A549 (cell line): ENCODE measurements at regions not wholly inside any gene's neighbourhood (a gene's known extent, or its start where the extent isn't known, plus 50 kb on each side); places are given as distances from the start of the nearest gene placed in this dataset.

ENCODE experiments used
- ATAC-seq, 2 experiments: fragments of 200-7000 bp in 1 of 2; fragments of >200 bp in 1 of 2; cut with Nextera tagmentation in 1 of 2; cut with Tn5 transposase in 1 of 2; 3 replicates each; pipeline versions ENCODE4 v1.8.0 to v1.9.1; 2018 to 2020; ENCODE audit warnings: mild to moderate bottlenecking in 1 of 2, moderate library complexity in 1 of 2
- CTCF ChIA-PET: fragments of 300-600 bp; sonication (Branson Sonifier 250); formaldehyde crosslinking; extraction: SDS; loops from one replicate; lab custom pipeline; 2021; ENCODE audit warnings: antibody characterized with exemption, inconsistent platforms; lab: Yijun Ruan, JAX
- POLR2A ChIA-PET: fragments of 350-600 bp; formaldehyde crosslinking; extraction: SDS; loops from one replicate; lab custom pipeline; 2021; ENCODE audit warnings: antibody characterized with exemption, inconsistent platforms; lab: Yijun Ruan, JAX
- DNase-seq, 2 experiments: peaks; one replicate each; pipeline versions ENCODE4 v3.0.0 to v3.0.0-alpha.2; 2011 to 2016; ENCODE audit warnings: low read depth in 1 of 2, low spot score in 1 of 2
- FAIRE-seq: peaks from 2 replicates; lab custom pipeline; 2011; peaks lifted over from hg19 to GRCh38; lab: Jason Lieb, UNC
- H3K27ac ChIP-seq, 2 experiments: fragments of >200 bp; sonication (Bioruptor Twin); formaldehyde crosslinking; 3 replicates each; pipeline ENCODE4 v1.5.1; 2016 to 2017
- H3K4me1 ChIP-seq: fragments of >200 bp; sonication (Bioruptor Twin); formaldehyde crosslinking; 3 replicates; pipeline ENCODE4 v1.6.1; 2016
- H3K4me2 ChIP-seq: fragments of >200 bp; sonication (Bioruptor Twin); formaldehyde crosslinking; 3 replicates; pipeline ENCODE4 v1.6.1; 2016
- H3K4me3 ChIP-seq: fragments of >200 bp; sonication (Bioruptor Twin); formaldehyde crosslinking; 3 replicates; pipeline ENCODE4 v1.5.1; 2016
- H3K9me3 ChIP-seq: fragments of >200 bp; sonication (Bioruptor Twin); formaldehyde crosslinking; 3 replicates; pipeline ENCODE4 v1.6.1; 2016
- ATOH8 ChIP-seq: fragments of 250-450 bp; sonication (Bioruptor Pico); IDR thresholded peaks from 2 replicates; pipeline ENCODE4 v1.5.0; 2020; ENCODE audit warnings: low read depth, mild to moderate bottlenecking, moderate library complexity
- CBX8 ChIP-seq: fragments of 200-600 bp; sonication (generic); IDR thresholded peaks from 2 replicates; pipeline ENCODE4 v1.6.1; 2016
- CHD2 ChIP-seq: fragments of 150-350 bp; IDR thresholded peaks from 2 replicates; pipeline ENCODE4 v1.6.1; 2014; ENCODE audit warnings: low read length; ENCODE audit not compliant: partially characterized antibody
- CHD4 ChIP-seq: fragments of 200-600 bp; sonication (generic); IDR thresholded peaks from 2 replicates; pipeline ENCODE4 v1.6.1; 2016; ENCODE audit warnings: antibody characterized with exemption, mild to moderate bottlenecking, borderline replicate concordance
- EP300 ChIP-seq, 2 experiments: fragments of >200 bp; sonication (Bioruptor Twin); formaldehyde crosslinking; IDR thresholded peaks; 2 replicates in 1 of 2; 3 replicates in 1 of 2; pipeline ENCODE4 v1.6.1; 2016 to 2017
- ESRRA ChIP-seq: fragments of 150-350 bp; IDR thresholded peaks from 2 replicates; pipeline ENCODE4 v1.6.1; 2014; ENCODE audit warnings: mild to moderate bottlenecking, low read length, borderline replicate concordance
- FOSB ChIP-seq: fragments of 250-450 bp; sonication (Bioruptor Pico); IDR thresholded peaks from 2 replicates; pipeline ENCODE4 v1.5.0; 2020; ENCODE audit warnings: mild to moderate bottlenecking, moderate library complexity
- GATA3 ChIP-seq: IDR thresholded peaks from 2 replicates; pipeline ENCODE4 v1.6.1; 2012; ENCODE audit warnings: borderline replicate concordance
- HES2 ChIP-seq: fragments of >200 bp; sonication (Bioruptor Twin); formaldehyde crosslinking; IDR thresholded peaks from 2 replicates; pipeline ENCODE4 v1.6.1; 2016
- HOXB5 ChIP-seq: fragments of 250-450 bp; sonication (Bioruptor Pico); IDR thresholded peaks from 2 replicates; pipeline ENCODE4 v1.5.0; 2020; ENCODE audit warnings: mild to moderate bottlenecking, moderate library complexity
- KDM1A ChIP-seq: fragments of 200-600 bp; sonication (generic); IDR thresholded peaks from 2 replicates; pipeline ENCODE4 v1.6.1; 2016; ENCODE audit warnings: low read depth, mild to moderate bottlenecking
- MAFK ChIP-seq: fragments of 450-650 bp; IDR thresholded peaks from 2 replicates; pipeline ENCODE4 v1.6.1; 2014; ENCODE audit not compliant: partially characterized antibody
- NFE2L2 ChIP-seq: fragments of 150-350 bp; conservative IDR thresholded peaks from 2 replicates; pipeline ENCODE4 v1.6.1; 2014; ENCODE audit warnings: low read length
- PBX3 ChIP-seq: IDR thresholded peaks from 2 replicates; pipeline ENCODE4 v1.6.1; 2012
- RCOR1 ChIP-seq: fragments of 150-350 bp; IDR thresholded peaks from 2 replicates; pipeline ENCODE4 v1.6.1; 2014; ENCODE audit warnings: antibody characterized with exemption, low read length, low read depth
- RNF2 ChIP-seq: fragments of 200-600 bp; sonication (generic); IDR thresholded peaks from 2 replicates; pipeline ENCODE4 v1.6.1; 2016; ENCODE audit warnings: low read depth, mild to moderate bottlenecking, antibody characterized with exemption, moderate library complexity, borderline replicate concordance
- SMC3 ChIP-seq: fragments of >200 bp; sonication (Bioruptor Twin); formaldehyde crosslinking; IDR thresholded peaks from 3 replicates; pipeline ENCODE4 v1.6.1; 2018; ENCODE audit warnings: inconsistent platforms
- TFCP2L1 ChIP-seq: fragments of 250-450 bp; sonication (Bioruptor Pico); IDR thresholded peaks from 2 replicates; pipeline ENCODE4 v1.5.0; 2021; ENCODE audit warnings: mild to moderate bottlenecking
- TP53 ChIP-seq: fragments of 250-450 bp; sonication (Bioruptor Pico); IDR thresholded peaks from 2 replicates; pipeline ENCODE4 v1.5.0; 2021; ENCODE audit warnings: mild to moderate bottlenecking, moderate library complexity
- USF2 ChIP-seq: fragments of 450-650 bp; IDR thresholded peaks from 2 replicates; pipeline ENCODE4 v1.6.1; 2014; ENCODE audit warnings: antibody characterized with exemption
- ZC3H11A ChIP-seq: fragments of 450-650 bp; IDR thresholded peaks from 2 replicates; pipeline ENCODE4 v1.6.1; 2014; ENCODE audit warnings: antibody characterized with exemption, mild to moderate bottlenecking
- WGBS: methylation state at CpG from one replicate; pipeline ENCODE4 v1.1.6; 2017; ENCODE audit errors: missing lambda C conversion rate; 5-methylcytosine and 5-hydroxymethylcytosine counted together

GRCh38 chr22:48088926-48089536, 1326.6 kb downstream of the TBC1D22A start:
- TF ChIP-seq FOSB (CRISPR knock-in tag) (no peak), CHD4 (no peak), ESRRA (no peak)
- CTCF ChIA-PET, result no interaction called here
- no peaks in the 10 kb centered on the region for H3K9me3 ChIP-seq
- ATAC-seq (no peak), DNase-seq (no peak), FAIRE-seq (no peak)
- peaks cover 12% of the 10 kb centered on the region for H3K4me1 ChIP-seq
- no peak overlapping the region for H3K4me3 ChIP-seq
- H3K27ac ChIP-seq, result no peak overlapping the region
- WGBS, result 93% methylated on average over 6 of the region's 8 CpGs
- no peak overlapping the region for H3K4me2 ChIP-seq
- POLR2A ChIA-PET, result no interaction called here

DNA sequence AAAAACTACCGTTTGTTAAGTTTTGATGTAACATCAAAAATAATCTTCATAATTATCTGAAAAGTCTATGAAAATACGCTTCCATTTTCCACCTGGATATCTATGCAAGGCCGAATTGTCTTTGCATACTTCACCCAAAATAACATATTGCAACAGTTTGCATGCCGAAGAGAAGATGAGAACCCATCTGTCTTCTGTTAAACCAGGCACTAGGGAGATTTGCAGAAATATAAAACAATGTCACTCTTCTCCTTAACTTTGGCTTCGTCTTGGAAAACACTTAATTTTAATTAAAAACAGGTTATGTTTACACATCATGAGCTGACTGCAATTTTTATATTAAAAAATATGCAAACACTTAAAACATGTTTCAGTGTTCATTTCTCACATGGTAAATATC, 1325.8 kb downstream of the TBC1D22A start:
- ATAC-seq (no peak), DNase-seq (no peak), FAIRE-seq (no peak)
- Histone ChIP-seq H3K9me3 (no peaks in the 10 kb centered on the region), H3K4me1 (peaks cover 12% of the 10 kb centered on the region), H3K27ac (no peak overlapping the region), H3K4me2 (no peak overlapping the region), H3K4me3 (no peak overlapping the region)
- CTCF ChIA-PET, result interaction anchor here (0.7 kb wide), 1 partner anchor 747 kb away, joined by 3 read pairs; no protein-coding TSS in a partner anchor
- POLR2A ChIA-PET, result no interaction called here
- TF ChIP-seq EP300 (IDR thresholded peaks at IDR 0.05) (no peak), RCOR1 (no peak), HES2 (no peak), NFE2L2 (no peak), HOXB5 (no peak), TP53 (CRISPR knock-in tag) (no peak), PBX3 (no peak), CBX8 (no peak), ZC3H11A (no peak)
- 85% methylated on average over 5 of the region's 5 CpGs for WGBS

DNA sequence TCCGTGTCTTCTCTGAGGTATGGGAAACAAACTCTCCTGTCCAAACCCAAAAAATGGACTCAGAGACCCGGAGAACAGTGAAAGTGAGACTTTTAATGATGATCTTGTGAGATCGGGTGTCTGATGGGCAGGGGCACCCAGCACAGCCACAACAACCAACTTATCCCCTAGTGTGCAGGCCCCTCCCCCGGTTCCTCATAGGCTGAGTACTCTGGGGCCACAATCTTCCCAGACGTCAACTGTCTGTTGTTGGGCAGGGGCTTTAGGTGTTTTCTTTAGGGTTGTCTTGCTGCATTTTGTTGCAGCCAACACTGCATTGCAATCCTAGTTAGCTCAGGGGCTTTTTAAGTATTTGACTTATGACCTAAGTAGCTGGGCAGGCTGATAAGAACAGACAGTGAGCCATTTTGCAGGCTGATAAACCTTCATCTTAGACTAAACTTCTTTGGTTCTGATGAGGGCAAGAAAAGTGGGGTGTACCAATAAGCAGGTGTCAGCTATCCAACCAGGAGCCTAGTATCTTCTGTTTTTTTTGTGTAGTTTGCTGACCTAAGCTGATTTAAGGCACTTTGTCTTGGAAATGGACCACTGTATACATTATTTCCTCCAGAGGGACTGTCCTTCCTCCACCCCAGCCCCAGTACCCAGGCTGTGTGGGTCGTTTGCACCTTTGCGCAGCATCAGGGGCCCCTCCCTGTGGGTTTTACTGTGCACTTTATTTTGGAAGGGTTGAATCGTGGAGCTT, 1323.6 kb downstream of the TBC1D22A start:
- ATAC-seq, result no peak
- FAIRE-seq, result no peak
- H3K4me1 ChIP-seq, result peaks cover 12% of the 10 kb centered on the region
- POLR2A ChIA-PET, result no interaction called here
- no peak overlapping the region for H3K4me3 ChIP-seq
- CTCF ChIA-PET, result interaction anchor here (0.6 kb wide), 1 partner anchor 413 kb away, joined by 3 read pairs; no protein-coding TSS in a partner anchor
- TF ChIP-seq MAFK, result peak; percentile 63
- no peak for TF ChIP-seq RNF2
- H3K27ac ChIP-seq, result no peak overlapping the region
- H3K9me3 ChIP-seq, result no peaks in the 10 kb centered on the region
- H3K4me2 ChIP-seq, result no peak overlapping the region
- WGBS, result 72% methylated on average over 8 of the region's 8 CpGs
- DNase-seq, result no peak

- no peak overlapping the region for H3K4me2 ChIP-seq
- FAIRE-seq (no peak), DNase-seq (no peak), ATAC-seq (no peak)
- 71% methylated on average over 11 of the region's 11 CpGs for WGBS
- ChIA-PET CTCF (no interaction called here), POLR2A (no interaction called here)
- no peak for TF ChIP-seq ATOH8 (CRISPR knock-in tag)
- TF ChIP-seq SMC3, result no peak
- TF ChIP-seq KDM1A, result no peak
- no peak for TF ChIP-seq TFCP2L1 (CRISPR knock-in tag)
- TF ChIP-seq GATA3, result no peak
- no peak for TF ChIP-seq CHD2
- no peak for TF ChIP-seq CBX8
- no peak for TF ChIP-seq USF2
- 0 out of 3 replicates have a peak, but pooled peaks cover under 1% of the 10 kb centered on the region for H3K4me1 ChIP-seq
- H3K27ac ChIP-seq, result no peak overlapping the region
- H3K9me3 ChIP-seq, result no peaks in the 10 kb centered on the region
- no peak overlapping the region for H3K4me3 ChIP-seq
Observed at GRCh38 chr22:48084729-48085050, 1322.2 kb downstream of the TBC1D22A start.
